Endothelial cell (in vitro differentiated cells): ENCODE measurements at regions not wholly inside any gene's neighbourhood (a gene's known extent, or its start where the extent isn't known, plus 50 kb on each side); places are given as distances from the start of the nearest gene placed in this dataset.
"Not testable (repeated sequence)": the region's sequence is repeated elsewhere in the genome, so short reads cannot be mapped to it uniquely, and the experiment has no call there.

ENCODE experiments used
- DNase-seq: peaks from one replicate; pipeline ENCODE4 v3.0.0; 2021; ENCODE audit warnings: low spot score
- H3K27ac Mint-ChIP-seq: one replicate; pipeline ENCODE4 v1.8.0; 2021; ENCODE audit warnings: mixed read lengths, inconsistent platforms; ENCODE audit not compliant: unreplicated experiment
- H3K27me3 Mint-ChIP-seq: one replicate; pipeline ENCODE4 v1.8.0; 2021; ENCODE audit warnings: mild to moderate bottlenecking, moderate library complexity, mixed read lengths, inconsistent platforms; ENCODE audit not compliant: unreplicated experiment
- H3K36me3 Mint-ChIP-seq: one replicate; pipeline ENCODE4 v1.8.0; 2021; ENCODE audit warnings: mild to moderate bottlenecking, low read depth, mixed read lengths, inconsistent platforms; ENCODE audit not compliant: unreplicated experiment
- H3K4me1 Mint-ChIP-seq: one replicate; pipeline ENCODE4 v1.8.0; 2021; ENCODE audit warnings: mild to moderate bottlenecking, mixed read lengths, inconsistent platforms; ENCODE audit not compliant: unreplicated experiment
- H3K4me3 Mint-ChIP-seq: one replicate; pipeline ENCODE4 v1.8.0; 2021; ENCODE audit warnings: mild to moderate bottlenecking, mixed read lengths, inconsistent platforms; ENCODE audit not compliant: unreplicated experiment
- H3K9me3 Mint-ChIP-seq: one replicate; pipeline ENCODE4 v1.8.0; 2021; ENCODE audit warnings: mixed read lengths, inconsistent platforms; ENCODE audit not compliant: unreplicated experiment
- CTCF ChIP-seq: fragments of 200-600 bp; sonication (generic); IDR thresholded peaks from one replicate; pipeline ENCODE4 v1.5.0; 2021; ENCODE audit warnings: antibody characterized with exemption; ENCODE audit not compliant: unreplicated experiment

- H3K9me3 Mint-ChIP-seq, result no peaks in the 10 kb centered on the region
- no peaks in the 10 kb centered on the region for H3K4me1 Mint-ChIP-seq
- H3K36me3 Mint-ChIP-seq, result peaks cover 4% of the 10 kb centered on the region
- H3K27ac Mint-ChIP-seq, result no peak overlapping the region
- DNase-seq, result no peak
- no peak for TF ChIP-seq CTCF
- no peak overlapping the region for H3K4me3 Mint-ChIP-seq
- no peaks in the 10 kb centered on the region for H3K27me3 Mint-ChIP-seq
Observed at GRCh38 chrX:65093658-65094057, 117.4 kb upstream of the ZC4H2 start.

- Mint-ChIP-seq H3K27me3 (peaks cover 2% of the 10 kb centered on the region), H3K9me3 (no peaks in the 10 kb centered on the region), H3K36me3 (no peaks in the 10 kb centered on the region), H3K4me1 (no peaks in the 10 kb centered on the region), H3K27ac (no peak overlapping the region), H3K4me3 (no peak overlapping the region)
- DNase-seq, result no peak
- no peak for TF ChIP-seq CTCF
Observed at GRCh38 chrX:65073233-65073632, 97.0 kb upstream of the ZC4H2 start.

GRCh38 chrX:65072590-65072989 lies 96.3 kb upstream of the ZC4H2 start:
- no peak for TF ChIP-seq CTCF
- H3K36me3 Mint-ChIP-seq, result no peaks in the 10 kb centered on the region
- H3K4me1 Mint-ChIP-seq, result no peaks in the 10 kb centered on the region
- no peak overlapping the region for H3K4me3 Mint-ChIP-seq
- H3K27ac Mint-ChIP-seq, result no peak overlapping the region
- H3K9me3 Mint-ChIP-seq, result no peaks in the 10 kb centered on the region
- DNase-seq, result no peak
- peaks cover 2% of the 10 kb centered on the region for H3K27me3 Mint-ChIP-seq

- H3K9me3 Mint-ChIP-seq, H3K4me3 Mint-ChIP-seq, H3K27me3 Mint-ChIP-seq: not testable (repeated sequence)
Observed at GRCh38 chrX:65058626-65059025, 82.4 kb upstream of the ZC4H2 start.

GRCh38 chrX:65045001-65045400 lies 68.8 kb upstream of the ZC4H2 start:
- no peak overlapping the region for H3K4me3 Mint-ChIP-seq
- H3K36me3 Mint-ChIP-seq, result no peaks in the 10 kb centered on the region
- H3K27ac Mint-ChIP-seq, result no peak overlapping the region
- no peaks in the 10 kb centered on the region for H3K27me3 Mint-ChIP-seq
- H3K9me3 Mint-ChIP-seq, result no peaks in the 10 kb centered on the region
- TF ChIP-seq CTCF, result no peak
- no peak for DNase-seq
- no peaks in the 10 kb centered on the region for H3K4me1 Mint-ChIP-seq

More at GRCh38 chrX:65058626-65059025, 82.4 kb upstream of the ZC4H2 start:
- DNase-seq, H3K4me1 Mint-ChIP-seq, H3K36me3 Mint-ChIP-seq, H3K27ac Mint-ChIP-seq: not testable (repeated sequence)

- no peaks in the 10 kb centered on the region for H3K4me1 Mint-ChIP-seq
- peaks cover 2% of the 10 kb centered on the region for H3K27me3 Mint-ChIP-seq
- H3K27ac Mint-ChIP-seq, result no peak overlapping the region
- peak; percentile 22 for DNase-seq
- peak overlapping the region; percentile 90 for H3K4me3 Mint-ChIP-seq
- H3K9me3 Mint-ChIP-seq, result no peaks in the 10 kb centered on the region
- no peaks in the 10 kb centered on the region for H3K36me3 Mint-ChIP-seq
- TF ChIP-seq CTCF, result no peak
Observed at GRCh38 chrX:65035446-65035770, 59.2 kb upstream of the ZC4H2 start.
